GDM1 (cell line): ENCODE measurements at regions not wholly inside any gene's neighbourhood (a gene's known extent, or its start where the extent isn't known, plus 50 kb on each side); places are given as distances from the start of the nearest gene placed in this dataset.
"Not testable (repeated sequence)": the region's sequence is repeated elsewhere in the genome, so short reads cannot be mapped to it uniquely, and the experiment has no call there.

ENCODE experiments used
- DNase-seq: peaks from one replicate; lab custom pipeline; 2025; lab: John Stamatoyannopoulos, UW

DNA sequence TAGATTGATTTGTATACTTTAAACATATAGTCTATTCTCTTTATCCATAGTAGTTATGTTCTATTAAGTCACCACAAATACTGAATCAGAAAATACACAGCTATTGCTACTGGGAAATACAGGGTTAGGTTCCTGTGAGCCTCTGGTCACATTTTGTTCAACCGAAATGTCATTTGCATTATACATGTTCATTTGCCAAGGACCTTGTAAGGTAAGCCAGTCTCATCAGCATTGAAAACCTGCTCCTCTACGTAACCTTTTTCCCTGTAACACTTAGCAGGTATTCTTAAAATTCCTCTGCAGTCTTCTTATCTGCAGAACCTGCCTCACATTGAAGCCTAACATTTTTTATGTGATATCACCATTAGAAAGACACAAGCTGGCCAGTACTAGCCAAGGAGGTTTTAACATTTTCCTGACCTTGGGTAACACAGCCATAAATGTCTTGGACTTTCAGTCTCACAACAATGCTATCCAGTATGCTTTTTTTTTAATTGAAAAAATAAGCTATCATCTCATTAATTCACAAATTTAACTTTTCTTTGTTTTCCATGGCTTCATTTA is 765.7 kb upstream of the IGFBP7 start:
- no peak for DNase-seq

DNA sequence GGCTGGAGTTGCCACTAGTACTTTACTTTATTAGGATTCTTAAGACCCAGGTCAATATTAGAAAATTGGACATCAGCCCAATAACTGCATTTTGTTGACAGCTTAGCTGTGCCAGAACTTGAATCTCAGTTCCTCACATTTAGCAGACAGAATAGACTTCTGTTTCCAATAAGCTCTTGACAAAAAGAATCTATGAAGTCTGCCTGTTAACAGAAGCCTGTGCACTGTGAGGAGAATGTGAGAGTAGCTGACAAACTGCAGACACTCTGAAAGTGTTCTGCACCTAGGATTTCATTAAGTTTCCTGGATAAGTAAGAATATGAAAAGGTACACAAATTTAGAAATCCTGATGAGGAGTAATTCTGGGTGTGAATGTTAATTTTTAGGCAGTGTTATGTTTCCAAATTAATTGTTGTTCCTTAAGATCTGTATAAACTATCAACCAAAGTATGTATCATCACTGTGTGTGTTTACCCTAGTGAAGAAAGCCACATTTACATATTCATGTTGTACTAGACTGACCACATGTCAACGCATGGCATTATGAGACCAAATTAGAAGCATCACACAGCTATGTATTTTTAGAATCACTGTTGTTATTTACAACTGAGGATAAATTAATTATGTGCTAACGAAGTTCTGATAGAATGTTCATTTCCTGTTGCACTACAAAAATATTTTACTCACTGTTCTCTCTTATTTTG is 756.4 kb upstream of the IGFBP7 start:
- no peak for DNase-seq

DNA sequence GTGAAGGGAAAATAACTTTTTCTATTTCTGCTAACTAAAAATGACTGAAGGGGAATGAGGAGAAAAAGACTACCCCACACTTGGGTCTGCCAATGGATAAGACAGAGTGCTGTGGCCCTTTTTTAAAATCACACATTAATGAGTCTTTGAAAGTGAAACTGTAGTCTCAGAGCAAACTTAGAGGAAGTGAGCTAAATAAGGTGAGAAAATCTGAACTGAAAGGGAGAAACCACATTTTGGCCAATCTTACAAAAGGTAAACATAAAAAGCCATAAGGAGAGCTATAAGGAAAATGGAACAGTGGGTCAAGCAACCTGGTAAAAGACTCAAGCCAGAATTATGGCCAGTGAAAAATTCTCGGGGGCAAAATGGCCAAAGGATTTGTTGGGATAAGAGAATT is 755.1 kb upstream of the IGFBP7 start:
- no peak for DNase-seq

DNA sequence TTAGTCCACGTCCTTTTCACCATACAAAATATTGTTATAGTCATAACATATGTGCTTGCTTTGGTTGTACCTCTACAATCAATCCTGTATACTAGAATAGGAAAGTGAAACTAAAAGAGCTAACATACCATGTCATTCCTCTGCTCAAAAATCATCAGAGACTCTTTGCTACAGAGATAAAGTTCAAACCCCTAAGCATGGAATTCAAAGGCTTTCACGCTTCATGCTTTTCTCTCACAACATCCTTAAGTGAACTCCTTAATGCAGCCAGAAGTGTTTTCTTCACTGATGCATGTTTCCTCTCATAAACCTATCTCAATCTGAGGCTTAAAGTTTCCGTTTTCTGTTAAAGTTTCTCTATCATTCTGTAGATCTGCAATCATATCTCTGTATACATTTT is 744.6 kb upstream of the IGFBP7 start:
- DNase-seq, result no peak

DNA sequence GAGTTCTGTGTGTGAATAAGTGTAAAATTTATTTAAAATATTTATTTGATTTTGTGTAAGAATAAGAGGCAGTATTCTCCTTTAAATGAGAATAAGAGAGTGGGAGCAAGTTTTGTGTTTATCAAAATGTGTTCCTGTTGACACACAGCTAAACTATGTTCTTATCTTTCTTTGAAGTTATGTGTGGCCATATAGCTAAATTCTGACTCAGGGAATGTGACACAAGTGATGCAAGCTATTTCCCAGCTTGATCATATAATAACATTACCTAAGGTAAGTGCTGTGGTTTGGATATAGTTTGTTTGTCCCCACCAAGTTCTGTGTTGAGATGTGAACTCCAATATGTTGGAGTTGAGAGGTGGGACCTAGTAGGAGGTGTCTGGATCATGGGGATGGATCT is 740.0 kb upstream of the IGFBP7 start:
- DNase-seq, result no peak

DNA sequence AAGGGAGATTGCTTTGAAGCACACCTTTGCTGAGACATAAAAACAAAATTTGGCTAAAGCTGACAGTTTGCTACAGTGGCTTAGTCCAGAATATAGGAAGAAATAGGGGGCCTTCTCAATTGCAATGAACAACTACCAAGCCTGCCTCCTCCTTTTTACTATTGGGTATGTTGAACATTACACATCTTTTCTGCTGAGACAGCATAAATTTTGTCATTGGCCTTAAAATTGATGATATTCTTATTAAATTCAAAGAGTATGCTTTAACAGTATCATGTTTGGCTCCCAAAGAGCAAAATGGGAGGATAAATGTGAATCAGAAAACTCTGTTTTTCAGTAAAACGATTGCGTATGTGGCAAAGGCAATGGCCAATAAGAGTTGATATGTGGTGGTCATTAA is 721.9 kb upstream of the IGFBP7 start:
- no peak for DNase-seq

DNA sequence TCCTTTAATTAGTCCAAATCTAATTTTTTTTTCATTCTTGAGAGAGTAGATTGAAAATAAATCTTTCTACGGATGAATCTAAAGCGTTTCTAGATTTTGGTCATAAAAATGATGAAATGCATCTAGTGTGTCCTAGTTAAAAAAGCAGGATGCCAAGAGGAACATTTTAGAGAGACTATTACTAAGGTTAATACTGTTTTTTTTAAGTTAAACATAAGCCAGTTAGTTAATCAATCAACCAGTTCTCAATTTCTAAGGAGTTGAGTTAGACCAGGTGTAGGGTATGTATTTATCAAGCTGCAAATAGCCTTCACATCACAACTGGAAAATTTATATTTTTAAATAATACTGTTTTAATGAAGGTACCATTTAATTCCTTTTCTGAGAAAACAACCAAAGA is 679.5 kb upstream of the IGFBP7 start:
- no peak for DNase-seq

DNA sequence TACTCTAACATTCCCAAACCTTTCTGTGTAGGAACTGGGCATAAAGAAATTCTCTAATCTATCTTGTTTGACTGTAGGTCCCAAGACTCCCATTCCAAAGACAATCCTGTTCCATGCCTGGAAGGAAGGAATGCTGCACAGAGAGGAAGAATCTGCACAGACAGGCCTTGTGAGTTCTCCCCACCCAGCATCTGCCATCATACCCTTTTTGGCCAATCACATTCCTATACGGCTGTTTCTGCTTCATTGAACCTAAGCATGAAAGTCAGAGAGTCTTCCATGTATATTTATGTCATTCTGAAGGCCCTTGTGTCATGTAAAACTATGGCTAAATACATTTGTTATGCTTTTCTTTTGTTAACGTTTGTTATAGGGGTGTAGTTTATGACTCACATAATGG is 667.7 kb upstream of the IGFBP7 start:
- no peak for DNase-seq

DNA sequence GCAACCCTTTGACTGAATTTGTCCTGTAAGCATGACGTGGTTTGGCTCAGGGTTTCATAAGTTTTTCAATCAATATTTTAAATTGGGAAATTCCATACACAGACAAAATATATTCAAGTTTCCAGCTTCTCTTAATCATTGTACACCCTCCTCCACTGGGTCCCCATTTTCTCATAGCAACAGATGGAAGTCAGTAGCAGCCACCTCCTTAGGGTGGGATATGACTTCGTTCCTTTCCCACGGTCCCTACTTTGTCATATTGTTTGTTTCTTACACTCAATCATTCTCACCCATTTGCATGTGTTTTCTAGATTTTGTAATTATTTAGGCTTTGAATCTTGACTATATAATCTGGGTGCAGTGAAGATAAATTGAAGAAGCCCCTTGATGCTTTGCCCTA is 664.5 kb upstream of the IGFBP7 start:
- no peak for DNase-seq

DNA sequence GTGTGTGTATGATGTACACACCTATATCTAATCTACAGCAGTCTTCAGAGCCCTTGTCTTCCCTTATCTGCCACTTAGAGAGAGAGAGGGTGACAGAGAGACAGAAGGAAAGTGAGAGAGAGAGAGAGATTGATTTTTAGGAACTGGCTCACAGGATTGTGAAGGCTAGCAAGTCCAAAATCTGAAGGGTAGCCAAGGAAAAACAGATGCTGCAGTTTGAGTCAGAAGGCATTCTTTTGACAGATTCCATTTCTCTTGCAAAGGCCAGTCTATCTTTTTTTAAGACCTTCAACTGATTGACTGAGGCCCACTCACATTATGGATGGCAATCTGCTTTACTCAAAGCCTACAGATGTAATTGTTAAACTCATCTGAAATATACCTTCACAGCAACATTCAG is 664.0 kb upstream of the IGFBP7 start:
- DNase-seq, result no peak

DNA sequence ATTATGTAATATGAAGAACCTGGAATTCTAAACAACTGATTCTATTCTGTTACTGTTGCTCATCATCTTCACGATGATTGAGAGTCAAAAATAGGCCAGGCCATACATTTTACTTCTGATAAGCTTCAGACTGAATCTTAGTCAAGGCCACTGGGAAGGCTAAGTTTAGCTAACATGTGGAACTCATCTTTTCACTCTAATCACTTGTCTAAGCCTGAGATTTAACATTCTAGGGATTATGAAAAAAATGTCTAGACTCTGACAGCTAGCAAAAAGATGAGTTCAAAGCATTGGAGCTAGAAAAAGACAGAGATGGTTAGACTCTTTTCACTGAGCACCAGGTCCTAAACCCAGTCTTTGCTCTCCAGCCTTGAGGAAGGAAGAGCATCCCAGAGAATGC is 656.2 kb upstream of the IGFBP7 start:
- DNase-seq, result no peak

DNA sequence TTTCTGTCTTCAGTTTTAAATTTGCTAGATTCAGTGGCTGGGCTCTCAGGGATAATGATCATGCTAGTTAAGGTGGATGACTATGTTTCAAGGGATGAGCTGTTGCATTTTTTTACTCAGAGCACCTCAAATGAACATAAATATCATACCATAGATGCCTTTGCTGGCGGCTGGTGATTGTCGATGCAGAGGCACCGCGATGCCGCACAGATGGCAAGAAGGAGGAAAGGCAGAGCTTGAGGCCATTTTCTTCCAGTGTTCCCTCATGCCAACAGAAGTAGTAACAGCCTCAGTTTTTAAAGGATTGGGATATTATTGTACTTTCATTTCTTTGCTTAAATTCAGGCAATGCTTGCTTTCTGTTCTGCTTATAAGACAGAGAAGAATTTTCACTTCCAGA is 654.7 kb upstream of the IGFBP7 start:
- no peak for DNase-seq

DNA sequence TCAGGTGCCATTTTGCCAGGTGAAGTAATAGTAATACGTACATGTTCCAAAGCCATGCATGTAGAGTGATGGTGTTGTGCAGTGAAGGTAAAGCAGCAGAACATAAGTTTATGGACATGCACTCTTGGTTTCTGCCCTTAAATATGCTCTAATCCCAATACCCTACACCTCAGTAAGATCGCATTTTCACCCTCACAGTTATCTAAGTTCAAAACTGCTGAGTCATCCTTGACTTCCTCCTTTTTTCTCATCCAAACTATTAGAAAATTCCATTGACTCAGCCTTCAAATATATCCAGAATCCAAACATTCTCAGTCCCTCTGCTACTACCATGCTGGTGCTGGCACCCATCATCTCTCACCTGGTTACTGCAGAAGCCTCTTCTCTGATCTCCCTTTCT is 652.9 kb upstream of the IGFBP7 start:
- peak; percentile 1 for DNase-seq

DNA sequence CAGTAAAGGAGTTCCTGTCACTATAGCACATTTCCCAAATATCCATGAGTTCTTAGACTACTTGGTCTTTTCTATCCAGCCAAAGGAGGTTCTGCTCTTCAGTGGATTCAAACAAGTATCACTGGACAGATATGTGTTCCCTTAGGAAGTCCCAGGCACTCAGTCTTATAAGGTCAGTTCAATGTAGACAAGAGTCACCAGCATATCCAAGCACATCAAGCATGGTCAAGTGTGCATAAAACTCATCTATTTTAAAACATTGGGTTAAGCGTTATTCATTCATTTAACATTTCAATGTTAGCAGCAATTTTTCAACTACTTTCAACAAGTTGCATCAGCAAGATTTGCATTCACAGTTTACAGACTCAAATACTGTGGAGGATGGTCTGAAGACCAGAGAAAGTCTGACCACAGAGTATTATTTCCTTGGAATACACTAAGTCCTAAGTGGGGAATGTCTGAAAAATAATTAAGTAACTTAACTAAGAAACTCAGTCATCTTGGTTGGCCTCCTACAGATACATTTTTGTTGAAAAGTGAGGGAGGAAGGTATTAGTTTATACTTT is 630.5 kb upstream of the IGFBP7 start:
- no peak for DNase-seq

DNA sequence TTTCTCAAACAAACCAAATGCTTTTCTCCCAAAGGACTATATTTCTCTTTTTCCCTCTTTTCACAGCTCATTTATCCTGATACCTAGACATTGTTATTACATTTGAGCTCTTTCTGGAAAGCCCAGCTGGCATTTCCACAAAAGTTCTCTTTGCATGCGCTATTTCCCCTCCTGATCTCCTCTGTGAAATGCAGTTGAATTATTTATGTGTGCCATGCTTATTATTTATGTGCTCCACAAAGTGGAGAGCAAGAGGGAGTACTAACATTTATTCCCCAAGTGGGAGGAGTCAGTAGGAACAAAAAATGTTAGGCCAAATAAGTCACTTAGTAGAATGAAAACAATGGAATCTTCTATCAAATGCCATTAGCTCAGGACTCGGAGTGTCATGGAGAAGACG is 626.6 kb upstream of the IGFBP7 start:
- DNase-seq, result no peak

DNA sequence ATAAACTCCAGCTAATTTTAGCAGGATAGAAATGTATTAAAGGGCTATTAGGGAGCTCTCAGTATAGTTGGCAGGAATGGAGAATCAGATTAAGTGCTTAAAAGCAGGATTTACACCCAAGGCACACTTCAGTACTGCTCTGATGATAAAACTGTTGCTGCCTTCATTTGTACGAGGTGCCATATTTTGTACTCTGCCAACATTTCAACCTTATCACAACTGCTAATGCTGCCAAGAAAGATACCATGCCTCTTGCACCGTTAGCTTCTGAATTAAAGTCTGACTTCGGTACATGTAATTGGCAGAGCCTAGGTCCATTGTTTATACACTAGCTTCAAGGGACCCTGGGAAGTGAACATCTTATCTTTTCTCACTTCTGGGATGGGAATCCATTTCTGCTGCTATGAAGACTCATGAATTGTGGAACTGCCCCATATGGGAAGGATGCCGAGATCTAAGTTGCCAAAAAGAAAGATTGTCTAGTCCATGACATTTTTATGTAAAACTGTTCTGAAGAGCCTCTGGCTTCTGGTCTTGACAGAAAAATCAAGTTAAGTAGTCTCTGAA is 624.0 kb upstream of the IGFBP7 start:
- DNase-seq, result no peak

DNA sequence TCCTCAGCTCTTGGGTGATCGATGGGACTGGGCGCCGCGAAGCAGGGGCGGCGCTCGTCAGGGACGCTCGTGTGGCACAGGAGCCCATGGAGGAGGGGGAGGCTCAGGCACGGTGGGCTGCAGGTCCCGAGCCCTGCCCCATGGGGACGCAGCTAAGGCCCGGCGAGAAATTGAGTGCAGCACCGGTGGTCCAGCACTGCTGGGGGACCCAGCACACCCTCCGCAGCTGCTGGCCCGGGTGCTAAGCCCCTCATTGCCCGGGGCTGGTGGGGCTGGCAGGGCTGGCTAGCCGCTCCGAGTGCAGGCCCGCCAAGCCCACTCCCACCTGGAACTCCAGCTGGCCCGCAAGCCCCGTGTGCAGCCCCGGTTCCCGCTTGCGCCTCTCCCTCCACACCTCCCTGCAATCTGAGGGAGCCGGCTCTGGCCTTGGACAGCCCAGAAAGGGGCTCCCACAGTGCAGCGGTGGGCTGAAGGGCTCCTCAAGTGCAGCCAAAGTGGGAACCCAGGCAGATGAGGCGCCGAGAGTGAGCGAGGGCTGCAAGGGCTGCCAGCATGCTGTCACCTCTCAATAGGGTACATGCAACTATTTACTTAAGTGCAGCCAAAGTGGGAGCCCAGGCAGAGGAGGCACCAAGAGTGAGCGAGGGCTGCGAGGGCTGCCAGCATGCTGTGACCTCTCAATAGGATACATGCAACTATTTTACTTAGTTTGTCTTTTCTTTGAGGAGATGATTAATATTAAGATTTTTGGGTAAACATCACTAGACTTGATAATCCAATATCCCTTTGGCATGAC is 619.8 kb upstream of the IGFBP7 start:
- DNase-seq, result not testable (repeated sequence)

DNA sequence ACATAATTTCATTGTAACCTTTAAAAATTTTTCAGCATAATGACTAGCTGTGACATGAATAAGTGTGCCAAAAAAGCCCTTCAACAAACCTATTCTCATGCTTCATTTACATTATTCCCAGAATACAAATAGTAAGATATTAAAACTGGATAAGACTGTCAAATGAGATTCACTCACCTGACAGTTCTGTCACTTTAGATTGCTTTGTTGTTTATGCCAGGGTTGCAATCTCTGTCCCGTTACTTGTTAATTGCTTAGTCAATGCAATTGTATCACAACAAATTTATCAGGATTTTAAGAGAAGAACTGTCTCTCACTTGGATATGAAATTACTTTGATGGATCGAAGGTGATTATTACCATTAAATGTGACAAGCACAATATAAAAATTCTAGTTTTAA is 616.0 kb upstream of the IGFBP7 start:
- no peak for DNase-seq

DNA sequence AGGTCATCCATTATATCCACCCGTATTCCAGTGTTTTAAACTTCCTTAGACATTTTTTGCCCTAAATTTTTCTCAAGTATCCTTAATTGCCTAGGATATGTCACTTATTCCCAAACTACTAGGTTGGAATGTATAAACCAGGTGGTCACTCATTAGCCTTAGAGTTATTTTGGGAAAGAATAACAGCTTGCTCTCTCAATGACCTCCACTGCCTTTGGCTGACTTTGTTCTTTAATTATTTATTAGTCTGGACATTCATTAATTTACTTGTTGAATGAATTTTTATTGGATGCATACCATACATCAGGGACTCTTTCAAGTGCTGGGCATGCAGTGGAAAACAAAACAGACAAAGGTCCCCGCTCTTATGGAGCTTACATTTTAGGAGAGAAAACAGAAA is 609.3 kb upstream of the IGFBP7 start:
- DNase-seq, result no peak

DNA sequence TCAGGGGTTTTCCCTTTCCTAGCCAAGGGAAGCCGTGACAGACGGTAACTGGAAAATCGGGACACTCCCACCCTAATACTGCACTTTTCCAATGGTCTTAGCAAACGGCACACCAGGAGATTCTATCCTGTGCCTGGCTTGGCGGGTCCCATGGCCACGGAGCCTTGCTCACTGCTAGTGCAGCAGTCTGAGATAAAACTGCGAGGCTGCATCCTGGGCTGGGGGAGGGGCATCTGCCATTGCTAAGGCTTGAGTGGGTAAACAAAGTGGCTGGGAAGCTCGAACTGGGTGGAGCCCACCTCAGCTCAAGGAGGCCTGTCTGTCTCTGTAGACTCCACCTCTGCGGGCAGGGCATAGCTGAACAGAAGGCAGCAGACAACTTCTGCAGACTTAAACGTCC is 604.1 kb upstream of the IGFBP7 start:
- DNase-seq, result not testable (repeated sequence)

DNA sequence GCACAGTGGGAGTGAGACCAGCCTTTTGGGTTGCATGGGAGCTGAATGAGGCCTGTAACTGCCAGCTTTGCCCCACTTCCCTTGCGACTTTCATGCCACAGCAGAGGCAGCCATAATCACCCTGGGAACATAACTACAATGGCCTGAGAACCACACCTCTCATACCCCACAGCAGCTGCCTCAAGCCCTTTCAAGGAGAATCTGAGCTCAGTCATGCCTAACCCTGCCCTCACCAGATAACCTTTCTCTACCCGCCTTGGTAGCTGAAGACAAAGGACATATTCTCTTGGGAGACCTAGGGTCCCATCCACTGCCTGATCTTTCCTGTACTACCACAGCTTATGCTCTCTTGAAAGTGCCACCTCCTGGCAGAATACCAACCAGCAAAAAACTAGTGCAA is 599.9 kb upstream of the IGFBP7 start:
- DNase-seq, result no peak

DNA sequence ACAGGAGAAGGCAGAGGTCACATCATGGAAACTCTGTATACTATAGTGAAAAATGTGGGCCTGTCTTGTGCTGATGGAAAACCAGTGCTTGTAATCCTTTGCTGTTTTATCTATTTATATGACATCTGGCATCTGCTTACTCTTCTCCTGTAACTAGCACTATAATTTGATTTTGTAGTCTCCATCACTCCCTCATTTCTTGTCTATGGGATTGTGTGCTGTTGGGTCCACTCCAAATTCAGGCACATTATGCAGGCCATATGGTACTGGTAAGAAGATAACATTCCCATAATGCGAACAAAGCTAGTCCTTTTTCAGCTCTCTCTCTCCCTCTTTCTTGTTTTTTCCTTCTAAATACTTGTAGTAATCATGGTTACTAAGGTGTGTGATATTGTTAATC is 581.2 kb upstream of the IGFBP7 start:
- DNase-seq, result no peak

DNA sequence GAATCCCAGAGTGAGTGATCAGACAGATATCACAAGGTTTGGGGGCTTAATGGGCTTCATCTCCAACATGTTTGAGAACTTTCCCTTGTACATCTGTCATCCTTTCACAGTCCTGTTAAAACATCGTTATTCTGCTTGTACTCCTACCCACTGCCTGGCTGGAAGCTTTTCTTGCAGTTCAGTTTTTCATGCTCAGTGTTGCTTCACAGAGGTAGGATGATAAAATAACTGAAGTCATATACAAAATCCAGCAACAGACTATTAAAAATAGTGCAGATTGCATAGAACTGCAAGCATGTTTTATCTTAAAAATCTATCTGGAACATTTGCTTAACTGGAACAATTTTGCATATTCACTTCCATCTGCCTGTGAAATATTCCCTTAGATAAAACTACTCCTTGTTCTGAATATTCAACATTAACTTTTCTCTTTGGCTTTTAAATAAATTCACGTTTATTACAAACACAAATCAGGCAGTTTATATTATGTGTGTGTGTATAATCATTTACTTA is 579.6 kb upstream of the IGFBP7 start:
- DNase-seq, result no peak
